ENCODE measurements at regions not wholly inside any gene's neighbourhood (a gene's known extent, or its start where the extent isn't known, plus 50 kb on each side); places are given as distances from the start of the nearest gene placed in this dataset.
"Not testable (repeated sequence)": the region's sequence is repeated elsewhere in the genome, so short reads cannot be mapped to it uniquely, and the experiment has no call there.

- no peak for TF ChIP-seq CTCF (IDR thresholded peaks at IDR 0.05; ENCODE audit: insufficient read depth, low read length, poor library complexity, severe bottlenecking)
- Histone ChIP-seq H3K36me3 (ENCODE audit: control insufficient read depth, insufficient read depth, low read length) (no peaks in the 10 kb centered on the region), H3K27me3 (ENCODE audit: control insufficient read depth, insufficient read depth, low read length) (no peaks in the 10 kb centered on the region), H3K4me3 (ENCODE audit: low read depth, low read length) (no peak overlapping the region)
- no peak for DNase-seq (ENCODE audit: low read depth)
Observed at GRCh38 chr10:31668326-31668725, 260.3 kb downstream of the ARHGAP12 start.

- H3K36me3 ChIP-seq (ENCODE audit: control insufficient read depth, insufficient read depth, low read length); H3K27me3 ChIP-seq (ENCODE audit: control insufficient read depth, insufficient read depth, low read length); H3K4me3 ChIP-seq (ENCODE audit: low read depth, low read length); DNase-seq (ENCODE audit: low read depth): not testable (repeated sequence)
Observed at GRCh38 chr10:31665764-31666279, 262.8 kb downstream of the ARHGAP12 start.

- Histone ChIP-seq H3K36me3 (ENCODE audit: control insufficient read depth, insufficient read depth, low read length) (no peaks in the 10 kb centered on the region), H3K4me3 (ENCODE audit: low read depth, low read length) (no peak overlapping the region), H3K27me3 (ENCODE audit: control insufficient read depth, insufficient read depth, low read length) (no peaks in the 10 kb centered on the region)
- TF ChIP-seq CTCF (IDR thresholded peaks at IDR 0.05; ENCODE audit: insufficient read depth, low read length, poor library complexity, severe bottlenecking), result no peak
- DNase-seq (ENCODE audit: low read depth), result no peak
Observed at GRCh38 chr10:31664803-31665202, 263.8 kb downstream of the ARHGAP12 start.

- not testable (repeated sequence) for H3K27me3 ChIP-seq (ENCODE audit: control insufficient read depth, insufficient read depth, low read length); H3K36me3 ChIP-seq (ENCODE audit: control insufficient read depth, insufficient read depth, low read length); H3K4me3 ChIP-seq (ENCODE audit: low read depth, low read length); DNase-seq (ENCODE audit: low read depth)
Observed at GRCh38 chr10:31664071-31664470, 264.6 kb downstream of the ARHGAP12 start.

- no peak for DNase-seq (ENCODE audit: low read depth)
- Histone ChIP-seq H3K27me3 (ENCODE audit: control insufficient read depth, insufficient read depth, low read length) (no peaks in the 10 kb centered on the region), H3K4me3 (ENCODE audit: low read depth, low read length) (no peak overlapping the region), H3K36me3 (ENCODE audit: control insufficient read depth, insufficient read depth, low read length) (no peaks in the 10 kb centered on the region)
- no peak for TF ChIP-seq CTCF (IDR thresholded peaks at IDR 0.05; ENCODE audit: insufficient read depth, low read length, poor library complexity, severe bottlenecking)
Observed at GRCh38 chr10:31660300-31660699, 268.3 kb downstream of the ARHGAP12 start.

GRCh38 chr10:31659665-31660064 lies 269.0 kb downstream of the ARHGAP12 start:
- H3K4me3 ChIP-seq (ENCODE audit: low read depth, low read length), result no peak overlapping the region
- H3K36me3 ChIP-seq (ENCODE audit: control insufficient read depth, insufficient read depth, low read length), result no peaks in the 10 kb centered on the region
- no peak for TF ChIP-seq CTCF (IDR thresholded peaks at IDR 0.05; ENCODE audit: insufficient read depth, low read length, poor library complexity, severe bottlenecking)
- DNase-seq (ENCODE audit: low read depth), result no peak
- H3K27me3 ChIP-seq (ENCODE audit: control insufficient read depth, insufficient read depth, low read length), result no peaks in the 10 kb centered on the region

GRCh38 chr10:31657434-31657872 lies 271.2 kb downstream of the ARHGAP12 start:
- no peak for DNase-seq (ENCODE audit: low read depth)
- no peaks in the 10 kb centered on the region for H3K27me3 ChIP-seq (ENCODE audit: control insufficient read depth, insufficient read depth, low read length)
- TF ChIP-seq CTCF (IDR thresholded peaks at IDR 0.05; ENCODE audit: insufficient read depth, low read length, poor library complexity, severe bottlenecking), result no peak
- no peak overlapping the region for H3K4me3 ChIP-seq (ENCODE audit: low read depth, low read length)
- H3K36me3 ChIP-seq (ENCODE audit: control insufficient read depth, insufficient read depth, low read length), result no peaks in the 10 kb centered on the region

Data from kidney epithelial cell (primary cell).